Mesenchymal stem cell (in vitro differentiated cells and primary cell): ENCODE measurements at regions not wholly inside any gene's neighbourhood (a gene's known extent, or its start where the extent isn't known, plus 50 kb on each side); places are given as distances from the start of the nearest gene placed in this dataset.

ENCODE experiments used
- DNase-seq: peaks from one replicate; pipeline ENCODE4 v3.0.0-alpha.2; 2013
- H2AFZ ChIP-seq: one replicate; pipeline ENCODE4 v1.6.1; 2013; ENCODE audit warnings: low read depth, mild to moderate bottlenecking, control low read depth, inconsistent platforms, low read length, moderate library complexity
- H2AK5ac ChIP-seq: 2 replicates; pipeline ENCODE4 v1.6.1; 2013; ENCODE audit warnings: low read length, moderate library complexity, mild to moderate bottlenecking, inconsistent platforms; ENCODE audit not compliant: severe bottlenecking
- H2BK120ac ChIP-seq: one replicate; pipeline ENCODE4 v1.6.1; 2013; ENCODE audit warnings: low read depth, mild to moderate bottlenecking, inconsistent platforms, low read length, moderate library complexity
- H2BK12ac ChIP-seq, 2 experiments: one replicate each; pipeline ENCODE4 v1.6.1; 2013; ENCODE audit warnings: inconsistent platforms in 2 of 2, low read length in 2 of 2, mild to moderate bottlenecking in 2 of 2, moderate library complexity in 2 of 2, control low read depth in 1 of 2
- H2BK15ac ChIP-seq: one replicate; pipeline ENCODE4 v1.6.1; 2013; ENCODE audit warnings: mild to moderate bottlenecking, low read depth, inconsistent platforms; ENCODE audit not compliant: poor library complexity, severe bottlenecking
- H2BK5ac ChIP-seq: 2 replicates; pipeline ENCODE4 v1.6.1; 2013; ENCODE audit warnings: low read depth, mild to moderate bottlenecking, low read length, control low read depth, inconsistent platforms; ENCODE audit not compliant: poor library complexity, severe bottlenecking
- H3K14ac ChIP-seq, 2 experiments: one replicate each; pipeline ENCODE4 v1.6.1; 2013; ENCODE audit warnings: inconsistent platforms in 2 of 2, low read length in 2 of 2, control low read depth in 1 of 2, mild to moderate bottlenecking in 1 of 2, moderate library complexity in 1 of 2
- H3K18ac ChIP-seq, 2 experiments: one replicate each; pipeline ENCODE4 v1.6.1; 2013; ENCODE audit warnings: inconsistent platforms in 2 of 2, low read length in 2 of 2, control low read depth in 1 of 2, low read depth in 1 of 2, mild to moderate bottlenecking in 1 of 2
- H3K23ac ChIP-seq, 2 experiments: one replicate each; pipeline ENCODE4 v1.6.1; 2013; ENCODE audit warnings: inconsistent platforms in 2 of 2, low read length in 2 of 2, mild to moderate bottlenecking in 2 of 2, moderate library complexity in 2 of 2, control low read depth in 1 of 2
- H3K27ac ChIP-seq: 2 replicates; pipeline ENCODE4 v1.5.1; 2013; ENCODE audit warnings: mild to moderate bottlenecking, moderate library complexity, low read length, control low read depth, inconsistent platforms; ENCODE audit not compliant: poor library complexity, severe bottlenecking
- H3K27me3 ChIP-seq, 2 experiments: 2 replicates each; pipeline versions ENCODE4 v1.6.1 to v1.7.0; 2013; ENCODE audit warnings: low read length in 2 of 2, mild to moderate bottlenecking in 2 of 2, moderate library complexity in 2 of 2, control low read depth in 1 of 2, inconsistent platforms in 1 of 2; ENCODE audit not compliant: control insufficient read depth in 1 of 2, insufficient read depth in 1 of 2
- H3K36me3 ChIP-seq, 2 experiments: 2 replicates each; pipeline versions ENCODE4 v1.6.1 to v1.7.0; 2013; ENCODE audit warnings: low read length in 2 of 2, control low read depth in 1 of 2, inconsistent platforms in 1 of 2, low read depth in 1 of 2, mild to moderate bottlenecking in 1 of 2; ENCODE audit not compliant: insufficient read depth in 2 of 2, control insufficient read depth in 1 of 2
- H3K4ac ChIP-seq, 2 experiments: one replicate each; pipeline ENCODE4 v1.6.1; 2013; ENCODE audit warnings: inconsistent platforms in 2 of 2, low read length in 2 of 2, mild to moderate bottlenecking in 2 of 2, moderate library complexity in 2 of 2, control low read depth in 1 of 2, low read depth in 1 of 2
- H3K4me1 ChIP-seq: 2 replicates; pipeline ENCODE4 v1.6.1; 2013; ENCODE audit warnings: low read depth, low read length, control low read depth; ENCODE audit not compliant: control insufficient read depth, insufficient read depth
- H3K4me2 ChIP-seq: 2 replicates; pipeline ENCODE4 v1.6.1; 2013; ENCODE audit warnings: low read length, mild to moderate bottlenecking, inconsistent platforms; ENCODE audit not compliant: poor library complexity, severe bottlenecking
- H3K4me3 ChIP-seq, 2 experiments: 2 replicates each; pipeline versions ENCODE4 v1.5.1 to v1.7.0; 2013; ENCODE audit warnings: low read length in 2 of 2, mild to moderate bottlenecking in 2 of 2, control low read depth in 1 of 2, low read depth in 1 of 2; ENCODE audit not compliant: insufficient read depth in 1 of 2
- H3K79me1 ChIP-seq: replicated peaks from 2 replicates; pipeline ENCODE4 v1.6.1; 2013; ENCODE audit warnings: mild to moderate bottlenecking, control low read depth, low read length, inconsistent platforms; ENCODE audit not compliant: poor library complexity, severe bottlenecking
- H3K9ac ChIP-seq: 2 replicates; pipeline ENCODE4 v1.7.0; 2013; ENCODE audit warnings: mild to moderate bottlenecking, low read length, moderate library complexity
- H3K9me3 ChIP-seq: 2 replicates; pipeline ENCODE4 v1.7.0; 2013; ENCODE audit warnings: mild to moderate bottlenecking, low read length; ENCODE audit not compliant: control insufficient read depth
- H4K8ac ChIP-seq: one replicate; pipeline ENCODE4 v1.6.1; 2013; ENCODE audit warnings: inconsistent platforms, mild to moderate bottlenecking, low read length, moderate library complexity
- H4K91ac ChIP-seq: one replicate; pipeline ENCODE4 v1.6.1; 2013; ENCODE audit warnings: mild to moderate bottlenecking, low read length, inconsistent platforms
- WGBS: methylation state at CpG from one replicate; pipeline ENCODE4 v1.1.7; 2013; ENCODE audit warnings: mixed read lengths; 5-methylcytosine and 5-hydroxymethylcytosine counted together

DNA sequence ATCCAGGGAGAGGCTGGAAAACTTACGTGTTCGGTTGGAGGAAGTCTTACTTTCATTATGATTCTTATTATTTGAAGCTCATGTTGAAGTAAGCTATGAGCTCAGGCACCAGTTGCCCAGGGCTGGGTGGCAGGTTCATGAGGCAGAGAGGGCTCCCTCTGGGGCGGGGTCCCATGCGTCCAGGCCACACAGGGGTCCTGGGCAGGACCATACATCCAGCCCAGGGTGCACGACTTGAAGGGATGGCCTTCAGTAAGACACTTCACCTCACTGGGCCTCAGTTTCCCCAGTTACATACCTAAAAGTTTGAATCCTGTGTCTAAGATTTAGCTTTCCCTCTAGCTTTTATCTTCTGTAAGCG is 107.3 kb upstream of the B3GAT1 start:
- H3K79me1 ChIP-seq = no peaks in the 10 kb centered on the region
- H2BK120ac ChIP-seq = no peak overlapping the region
- peaks cover 0 to 14% of the 10 kb centered on the region in 2 experiments for H3K27me3 ChIP-seq
- H3K4me3 ChIP-seq = no peak overlapping the region
- no peak overlapping the region for H3K9ac ChIP-seq
- no peak overlapping the region for H2AK5ac ChIP-seq
- H4K8ac ChIP-seq = no peak overlapping the region
- no peak overlapping the region for H3K4me2 ChIP-seq
- H3K36me3 ChIP-seq = no peaks in the 10 kb centered on the region
- no peak for DNase-seq
- H3K18ac ChIP-seq = no peak overlapping the region
- H2BK15ac ChIP-seq = no peak overlapping the region
- no peak overlapping the region for H3K23ac ChIP-seq
- no peak overlapping the region for H2BK12ac ChIP-seq
- 72% methylated on average over 6 of the region's 6 CpGs for WGBS
- H3K14ac ChIP-seq = no peak overlapping the region
- no peak overlapping the region for H2AFZ ChIP-seq
- no peak overlapping the region for H4K91ac ChIP-seq
- H2BK5ac ChIP-seq = no peak overlapping the region
- H3K4ac ChIP-seq = no peak overlapping the region
- no peak overlapping the region for H3K27ac ChIP-seq
- peaks cover 3% of the 10 kb centered on the region for H3K4me1 ChIP-seq
- H3K9me3 ChIP-seq = no peaks in the 10 kb centered on the region

- no peaks in the 10 kb centered on the region for H3K9me3 ChIP-seq
- H2BK12ac ChIP-seq = no peak overlapping the region
- H3K14ac ChIP-seq = no peak overlapping the region
- H2BK15ac ChIP-seq = no peak overlapping the region
- H3K4me3 ChIP-seq = no peak overlapping the region
- H3K79me1 ChIP-seq = no peaks in the 10 kb centered on the region
- no peak overlapping the region for H2AFZ ChIP-seq
- no peak overlapping the region for H3K4me2 ChIP-seq
- H3K4ac ChIP-seq = no peak overlapping the region
- H3K27me3 ChIP-seq = peaks cover 0 to 14% of the 10 kb centered on the region in 2 experiments
- no peak overlapping the region for H3K23ac ChIP-seq
- H3K9ac ChIP-seq = no peak overlapping the region
- no peak overlapping the region for H2BK120ac ChIP-seq
- H2AK5ac ChIP-seq = no peak overlapping the region
- no peaks in the 10 kb centered on the region for H3K36me3 ChIP-seq
- no peak for DNase-seq
- peaks cover 3% of the 10 kb centered on the region for H3K4me1 ChIP-seq
- no peak overlapping the region for H4K91ac ChIP-seq
- WGBS = 86% methylated on average over 20 of the region's 20 CpGs
- no peak overlapping the region for H3K18ac ChIP-seq
- H2BK5ac ChIP-seq = no peak overlapping the region
- H4K8ac ChIP-seq = no peak overlapping the region
- no peak overlapping the region for H3K27ac ChIP-seq
These were observed 106.8 kb upstream of the B3GAT1 start for GRCh38 chr11:134518616-134519389.

DNA sequence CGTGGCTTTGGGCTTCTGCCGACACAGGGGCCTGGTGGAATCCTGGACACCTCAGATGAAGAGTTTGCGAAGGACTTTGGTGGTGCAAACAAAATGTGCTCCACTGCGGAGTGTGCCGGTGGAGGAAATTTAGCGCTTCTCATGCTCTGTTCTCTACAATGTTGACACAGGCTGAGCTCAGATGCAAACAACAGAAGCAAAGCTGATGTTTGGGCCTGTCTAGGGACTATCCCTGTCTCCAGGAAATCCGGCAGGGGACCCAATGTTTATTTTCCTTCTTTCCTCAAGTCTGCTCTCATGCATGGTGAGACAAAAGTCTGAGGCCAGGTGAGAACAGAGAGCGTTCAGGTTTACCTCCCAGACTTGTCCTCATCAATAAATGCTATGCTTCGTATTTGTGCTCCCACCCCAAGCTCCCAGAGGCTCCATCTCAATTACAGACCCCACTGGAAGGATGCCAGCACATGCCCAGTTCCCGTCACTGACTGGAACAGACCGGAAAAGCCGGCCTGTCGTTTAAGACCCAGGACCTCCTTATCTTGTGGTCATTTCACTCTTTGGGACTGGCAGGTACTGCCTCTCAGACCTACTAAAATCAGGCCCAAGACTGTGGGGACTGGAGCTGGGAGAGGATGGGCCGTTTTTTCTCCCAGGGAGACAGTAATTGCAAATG is 105.7 kb upstream of the B3GAT1 start:
- peaks cover 0 to 14% of the 10 kb centered on the region in 2 experiments for H3K27me3 ChIP-seq
- H2AFZ ChIP-seq = no peak overlapping the region
- H3K79me1 ChIP-seq = no peaks in the 10 kb centered on the region
- H4K91ac ChIP-seq = no peak overlapping the region
- H2BK5ac ChIP-seq = no peak overlapping the region
- no peak overlapping the region for H3K4me3 ChIP-seq
- no peak overlapping the region for H4K8ac ChIP-seq
- no peak overlapping the region for H3K23ac ChIP-seq
- no peak overlapping the region for H2AK5ac ChIP-seq
- peaks cover 3% of the 10 kb centered on the region for H3K4me1 ChIP-seq
- no peaks in the 10 kb centered on the region for H3K36me3 ChIP-seq
- no peak overlapping the region for H3K27ac ChIP-seq
- DNase-seq = no peak
- 81% methylated on average over 14 of the region's 14 CpGs for WGBS
- H3K9ac ChIP-seq = no peak overlapping the region
- H3K14ac ChIP-seq = no peak overlapping the region
- H3K4me2 ChIP-seq = no peak overlapping the region
- no peak overlapping the region for H3K18ac ChIP-seq
- H2BK12ac ChIP-seq = no peak overlapping the region
- H3K9me3 ChIP-seq = no peaks in the 10 kb centered on the region
- H2BK15ac ChIP-seq = no peak overlapping the region
- no peak overlapping the region for H3K4ac ChIP-seq
- H2BK120ac ChIP-seq = no peak overlapping the region

GRCh38 chr11:134517115-134517514 is 105.1 kb upstream of the B3GAT1 start:
- Histone ChIP-seq H2BK120ac (no peak overlapping the region), H3K27me3 (peaks cover 0 to 11% of the 10 kb centered on the region in 2 experiments), H2BK12ac (no peak overlapping the region), H3K9ac (no peak overlapping the region), H4K91ac (no peak overlapping the region), H3K4me1 (peaks cover 3% of the 10 kb centered on the region), H3K23ac (no peak overlapping the region), H3K9me3 (no peaks in the 10 kb centered on the region), H2AFZ (no peak overlapping the region), H3K4me2 (no peak overlapping the region), H2BK5ac (no peak overlapping the region), H3K18ac (no peak overlapping the region), H3K79me1 (no peaks in the 10 kb centered on the region), H3K14ac (no peak overlapping the region), H3K4me3 (no peak overlapping the region), H4K8ac (no peak overlapping the region), H3K27ac (no peak overlapping the region), H3K36me3 (no peaks in the 10 kb centered on the region), H3K4ac (no peak overlapping the region), H2AK5ac (no peak overlapping the region), H2BK15ac (no peak overlapping the region)
- no peak for DNase-seq
- WGBS = 75% methylated on average over 6 of the region's 6 CpGs
